ENCODE measurements at regions not wholly inside any gene's neighbourhood (a gene's known extent, or its start where the extent isn't known, plus 50 kb on each side); places are given as distances from the start of the nearest gene placed in this dataset.
"Not testable (repeated sequence)": the region's sequence is repeated elsewhere in the genome, so short reads cannot be mapped to it uniquely, and the experiment has no call there.

GRCh38 chr16:22635357-22635761, 124.7 kb downstream of the NPIPB5 start:
- Histone ChIP-seq H3K36me3 (ENCODE audit: control insufficient read depth, insufficient read depth, low read length) (no peaks in the 10 kb centered on the region), H3K4me3 (ENCODE audit: low read depth, low read length) (no peak overlapping the region), H3K27me3 (ENCODE audit: control insufficient read depth, insufficient read depth, low read length) (no peaks in the 10 kb centered on the region)
- TF ChIP-seq CTCF (IDR thresholded peaks at IDR 0.05; ENCODE audit: insufficient read depth, low read length, poor library complexity, severe bottlenecking) = no peak
- DNase-seq (ENCODE audit: low read depth) = no peak

GRCh38 chr16:22635801-22636200, 125.1 kb downstream of the NPIPB5 start:
- no peak for TF ChIP-seq CTCF (IDR thresholded peaks at IDR 0.05; ENCODE audit: insufficient read depth, low read length, poor library complexity, severe bottlenecking)
- no peaks in the 10 kb centered on the region for H3K27me3 ChIP-seq (ENCODE audit: control insufficient read depth, insufficient read depth, low read length)
- no peak for DNase-seq (ENCODE audit: low read depth)
- H3K4me3 ChIP-seq (ENCODE audit: low read depth, low read length) = no peak overlapping the region
- no peaks in the 10 kb centered on the region for H3K36me3 ChIP-seq (ENCODE audit: control insufficient read depth, insufficient read depth, low read length)

- DNase-seq (ENCODE audit: low read depth) = no peak
- no peaks in the 10 kb centered on the region for H3K36me3 ChIP-seq (ENCODE audit: control insufficient read depth, insufficient read depth, low read length)
- H3K4me3 ChIP-seq (ENCODE audit: low read depth, low read length) = no peak overlapping the region
- no peak for TF ChIP-seq CTCF (IDR thresholded peaks at IDR 0.05; ENCODE audit: insufficient read depth, low read length, poor library complexity, severe bottlenecking)
- no peaks in the 10 kb centered on the region for H3K27me3 ChIP-seq (ENCODE audit: control insufficient read depth, insufficient read depth, low read length)
Measured at GRCh38 chr16:22638393-22639206, 127.9 kb downstream of the NPIPB5 start.

- DNase-seq (ENCODE audit: low read depth) = peak; percentile 16
- peaks cover 3% of the 10 kb centered on the region for H3K27me3 ChIP-seq (ENCODE audit: control insufficient read depth, insufficient read depth, low read length)
- no peaks in the 10 kb centered on the region for H3K36me3 ChIP-seq (ENCODE audit: control insufficient read depth, insufficient read depth, low read length)
- TF ChIP-seq CTCF (IDR thresholded peaks at IDR 0.05; ENCODE audit: insufficient read depth, low read length, poor library complexity, severe bottlenecking) = no peak
- no peak overlapping the region for H3K4me3 ChIP-seq (ENCODE audit: low read depth, low read length)
Measured at GRCh38 chr16:22641131-22641628, 130.5 kb downstream of the NPIPB5 start.

GRCh38 chr16:22642416-22643088, 131.9 kb downstream of the NPIPB5 start:
- Histone ChIP-seq H3K36me3 (ENCODE audit: control insufficient read depth, insufficient read depth, low read length) (no peaks in the 10 kb centered on the region), H3K27me3 (ENCODE audit: control insufficient read depth, insufficient read depth, low read length) (peaks cover 3% of the 10 kb centered on the region), H3K4me3 (ENCODE audit: low read depth, low read length) (no peak overlapping the region)
- TF ChIP-seq CTCF (IDR thresholded peaks at IDR 0.05; ENCODE audit: insufficient read depth, low read length, poor library complexity, severe bottlenecking) = no peak
- DNase-seq (ENCODE audit: low read depth) = no peak

GRCh38 chr16:22643203-22643602, 132.5 kb downstream of the NPIPB5 start:
- not testable (repeated sequence) for H3K36me3 ChIP-seq (ENCODE audit: control insufficient read depth, insufficient read depth, low read length); H3K27me3 ChIP-seq (ENCODE audit: control insufficient read depth, insufficient read depth, low read length); DNase-seq (ENCODE audit: low read depth); H3K4me3 ChIP-seq (ENCODE audit: low read depth, low read length)
